Central memory CD4-positive, alpha-beta T cell (primary cell): ENCODE measurements at regions not wholly inside any gene's neighbourhood (a gene's known extent, or its start where the extent isn't known, plus 50 kb on each side); places are given as distances from the start of the nearest gene placed in this dataset.

Experiments used
- DNase-seq: peaks from one replicate; pipeline ENCODE4 v3.0.0; 2022

GRCh38 chr12:32047357-32048212 is 59.1 kb upstream of the BICD1 start:
- DNase-seq: no peak

GRCh38 chr12:32048791-32049190 is 57.9 kb upstream of the BICD1 start:
- DNase-seq: no peak

- no peak for DNase-seq
These were observed 56.7 kb upstream of the BICD1 start for GRCh38 chr12:32049956-32050355.

- DNase-seq: no peak
These were observed 55.0 kb upstream of the BICD1 start for GRCh38 chr12:32051511-32052211.

GRCh38 chr12:32052212-32052713 is 54.4 kb upstream of the BICD1 start:
- DNase-seq: no peak

- no peak for DNase-seq
These were observed 52.6 kb upstream of the BICD1 start for GRCh38 chr12:32053881-32054624.
